Fibroblast of villous mesenchyme (primary cell): ENCODE measurements at regions not wholly inside any gene's neighbourhood (a gene's known extent, or its start where the extent isn't known, plus 50 kb on each side); places are given as distances from the start of the nearest gene placed in this dataset.

Source experiments
- DNase-seq: peaks from one replicate; pipeline ENCODE4 v3.0.0-alpha.2; 2010; ENCODE audit warnings: low read depth
- H3K4me3 ChIP-seq: 2 replicates; pipeline ENCODE4 v1.5.1; 2011; ENCODE audit warnings: low read depth, mild to moderate bottlenecking, low read length
- TF ChIP-seq, protein P1 (sequence below): IDR thresholded peaks from 2 replicates; pipeline ENCODE4 v1.5.1; 2012; ENCODE audit warnings: low read depth, mild to moderate bottlenecking, low read length; ENCODE audit not compliant: insufficient read depth

GRCh38 chr10:110366635-110367034 is 61.9 kb upstream of the SMNDC1 start:
- TF ChIP-seq, protein P1, sequence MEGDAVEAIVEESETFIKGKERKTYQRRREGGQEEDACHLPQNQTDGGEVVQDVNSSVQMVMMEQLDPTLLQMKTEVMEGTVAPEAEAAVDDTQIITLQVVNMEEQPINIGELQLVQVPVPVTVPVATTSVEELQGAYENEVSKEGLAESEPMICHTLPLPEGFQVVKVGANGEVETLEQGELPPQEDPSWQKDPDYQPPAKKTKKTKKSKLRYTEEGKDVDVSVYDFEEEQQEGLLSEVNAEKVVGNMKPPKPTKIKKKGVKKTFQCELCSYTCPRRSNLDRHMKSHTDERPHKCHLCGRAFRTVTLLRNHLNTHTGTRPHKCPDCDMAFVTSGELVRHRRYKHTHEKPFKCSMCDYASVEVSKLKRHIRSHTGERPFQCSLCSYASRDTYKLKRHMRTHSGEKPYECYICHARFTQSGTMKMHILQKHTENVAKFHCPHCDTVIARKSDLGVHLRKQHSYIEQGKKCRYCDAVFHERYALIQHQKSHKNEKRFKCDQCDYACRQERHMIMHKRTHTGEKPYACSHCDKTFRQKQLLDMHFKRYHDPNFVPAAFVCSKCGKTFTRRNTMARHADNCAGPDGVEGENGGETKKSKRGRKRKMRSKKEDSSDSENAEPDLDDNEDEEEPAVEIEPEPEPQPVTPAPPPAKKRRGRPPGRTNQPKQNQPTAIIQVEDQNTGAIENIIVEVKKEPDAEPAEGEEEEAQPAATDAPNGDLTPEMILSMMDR = no peak
- H3K4me3 ChIP-seq = no peak overlapping the region
- DNase-seq = no peak

DNA sequence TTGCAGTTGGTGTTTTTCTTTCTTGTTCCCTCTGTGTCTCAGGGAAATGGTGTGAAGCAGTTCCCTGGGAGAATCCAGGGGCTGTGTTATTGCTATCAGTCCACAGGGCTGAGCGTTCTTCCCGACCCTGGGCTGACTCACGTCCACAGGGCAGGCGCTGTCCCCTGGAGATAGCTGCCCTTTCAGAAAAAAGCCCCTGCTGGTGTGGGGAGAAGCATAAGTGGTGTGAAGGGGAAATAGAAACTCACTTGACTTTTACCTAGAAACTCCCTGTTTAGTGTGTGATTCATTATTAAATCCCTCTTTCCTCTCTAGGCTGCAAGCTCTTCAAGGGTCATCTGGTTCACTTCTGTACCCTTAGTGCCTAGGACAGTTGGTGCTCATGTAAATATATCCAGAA is 63.3 kb upstream of the SMNDC1 start:
- H3K4me3 ChIP-seq = no peak overlapping the region
- TF ChIP-seq, protein P1 = no peak
- DNase-seq = no peak

- no peak for DNase-seq
- H3K4me3 ChIP-seq = no peak overlapping the region
- TF ChIP-seq, protein P1 = no peak
These were observed 63.8 kb upstream of the SMNDC1 start for GRCh38 chr10:110368556-110368955.

- H3K4me3 ChIP-seq = no peak overlapping the region
- no peak for DNase-seq
- TF ChIP-seq, protein P1 = no peak
These were observed 65.3 kb upstream of the SMNDC1 start for GRCh38 chr10:110370006-110370405.

- TF ChIP-seq, protein P1 = no peak
- no peak for DNase-seq
- H3K4me3 ChIP-seq = no peak overlapping the region
These were observed 67.9 kb upstream of the SMNDC1 start for GRCh38 chr10:110372656-110373055.

DNA sequence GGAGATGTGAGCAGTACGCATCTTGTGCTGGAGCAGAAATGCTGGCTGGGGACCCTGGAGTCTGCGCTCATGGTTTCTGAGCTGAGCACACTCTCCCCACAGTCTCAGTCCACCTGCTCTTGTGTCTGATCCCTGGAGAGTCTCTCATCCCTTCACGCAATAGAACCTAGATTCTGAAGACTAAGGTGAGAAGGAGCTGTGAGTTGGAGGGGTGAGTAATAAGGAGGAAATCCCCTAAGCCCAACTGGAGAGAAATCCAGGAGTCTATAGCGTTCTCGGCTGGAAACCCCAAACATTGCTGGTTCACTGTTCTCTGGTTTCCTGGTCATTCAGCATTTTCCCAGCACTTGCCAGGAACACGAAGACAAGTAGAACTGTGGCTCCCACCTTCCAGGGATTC is 68.3 kb upstream of the SMNDC1 start:
- TF ChIP-seq, protein P1 = no peak
- no peak for DNase-seq
- no peak overlapping the region for H3K4me3 ChIP-seq

GRCh38 chr10:110373857-110374654 is 69.3 kb upstream of the SMNDC1 start:
- TF ChIP-seq, protein P1 = no peak
- no peak for DNase-seq
- no peak overlapping the region for H3K4me3 ChIP-seq
